ENCODE measurements at regions not wholly inside any gene's neighbourhood (a gene's known extent, or its start where the extent isn't known, plus 50 kb on each side); places are given as distances from the start of the nearest gene placed in this dataset.

DNA sequence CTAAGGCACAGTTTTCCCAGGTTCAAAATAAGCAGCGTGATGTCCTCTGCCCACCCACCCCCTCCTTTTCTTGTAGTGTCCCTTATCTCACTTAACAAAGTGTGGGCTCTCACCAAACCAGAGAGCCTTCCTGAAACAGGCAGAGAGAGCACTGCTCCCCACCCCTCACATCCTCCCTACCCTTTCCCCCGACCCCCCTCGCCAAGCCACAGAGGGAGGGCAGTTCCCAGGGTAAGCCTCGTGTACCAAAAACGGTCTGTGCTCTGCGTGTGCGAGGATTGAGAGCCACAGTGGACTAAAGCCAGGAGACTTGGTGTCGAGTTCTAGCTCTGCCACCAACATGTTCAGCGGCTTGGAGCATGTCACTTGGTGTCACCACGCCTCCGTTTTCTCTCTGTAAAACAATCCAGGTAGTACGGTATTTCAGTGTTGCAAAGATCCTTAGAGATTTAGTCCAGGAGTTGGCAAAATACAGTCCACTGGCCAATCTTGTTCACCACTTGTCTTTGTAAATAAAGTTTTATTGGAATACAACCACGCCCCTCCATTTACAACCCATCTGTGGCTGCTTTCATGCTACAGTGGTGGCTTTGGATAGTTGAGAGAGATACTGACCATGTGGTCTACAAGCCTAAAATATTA is 249.9 kb downstream of the OPA1 start:
- TF ChIP-seq POLR2AphosphoS5 (IDR thresholded peaks at IDR 0.05; ENCODE audit: low read depth, low read length) (no peak), POLR2A (IDR thresholded peaks at IDR 0.05; ENCODE audit: low read depth, low read length) (no peak), TAF1 (IDR thresholded peaks at IDR 0.05; ENCODE audit: borderline replicate concordance, low read depth, low read length) (no peak)

Data from GM12892 (cell line).